ENCODE measurements at regions not wholly inside any gene's neighbourhood (a gene's known extent, or its start where the extent isn't known, plus 50 kb on each side); places are given as distances from the start of the nearest gene placed in this dataset.
"Not testable (repeated sequence)": the region's sequence is repeated elsewhere in the genome, so short reads cannot be mapped to it uniquely, and the experiment has no call there.

DNA sequence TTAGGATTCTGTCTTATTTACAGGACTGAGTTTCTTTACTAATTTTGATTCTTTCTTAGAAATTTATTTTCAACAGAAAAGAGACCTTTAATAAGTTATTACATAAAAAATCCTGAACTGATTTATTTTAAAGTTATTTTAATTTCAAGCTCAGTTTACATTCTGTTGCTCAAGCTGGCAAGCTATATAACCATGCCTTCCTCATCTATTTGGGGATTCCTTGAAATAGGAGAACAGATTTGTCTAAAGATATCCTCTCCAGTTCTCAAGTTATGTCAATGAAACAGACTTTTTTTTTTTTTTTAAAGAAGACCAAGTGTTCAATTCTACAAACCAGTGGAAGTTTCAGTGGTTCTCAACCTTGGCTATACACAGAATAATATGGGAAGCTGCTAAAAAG lies 103.3 kb upstream of the TRHDE start:
- DNase-seq = no peak

DNA sequence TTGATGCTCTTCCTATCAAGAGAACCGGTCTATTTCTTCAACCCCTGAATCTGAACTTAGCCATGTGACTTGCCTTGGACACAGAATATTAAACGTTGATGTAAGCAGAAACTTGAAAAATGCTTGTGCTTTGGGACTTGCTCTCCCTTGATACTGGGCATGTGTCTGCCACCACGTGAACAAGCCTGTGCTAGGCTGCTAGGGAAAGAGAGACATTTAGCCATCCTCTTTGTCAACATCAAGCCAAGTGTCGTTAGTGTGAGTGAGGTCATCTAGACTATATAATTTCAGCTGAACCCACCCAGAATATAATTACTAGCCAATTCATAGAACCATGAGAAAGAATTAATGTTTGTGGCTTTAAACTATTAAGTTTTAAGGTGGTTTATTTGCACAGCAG lies 98.2 kb upstream of the TRHDE start:
- no peak for DNase-seq

DNA sequence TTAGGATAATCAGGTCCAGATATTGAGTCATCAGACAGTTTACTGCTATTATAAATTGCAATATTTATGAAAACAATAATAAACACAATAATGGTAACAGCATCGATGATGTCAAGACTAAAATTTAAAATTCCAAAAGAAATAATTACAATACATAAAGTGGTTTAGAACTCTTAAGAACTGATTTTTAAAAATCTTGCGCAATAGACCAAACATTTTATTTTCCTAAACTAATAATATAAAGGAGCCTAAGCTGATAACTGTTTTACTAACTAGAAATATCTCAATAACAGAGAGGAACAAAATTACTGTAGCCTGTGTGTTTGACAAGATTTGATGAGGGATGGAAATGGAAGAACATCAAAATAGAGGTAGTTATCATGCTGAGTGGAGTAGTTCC lies 93.9 kb upstream of the TRHDE start:
- no peak for DNase-seq

DNA sequence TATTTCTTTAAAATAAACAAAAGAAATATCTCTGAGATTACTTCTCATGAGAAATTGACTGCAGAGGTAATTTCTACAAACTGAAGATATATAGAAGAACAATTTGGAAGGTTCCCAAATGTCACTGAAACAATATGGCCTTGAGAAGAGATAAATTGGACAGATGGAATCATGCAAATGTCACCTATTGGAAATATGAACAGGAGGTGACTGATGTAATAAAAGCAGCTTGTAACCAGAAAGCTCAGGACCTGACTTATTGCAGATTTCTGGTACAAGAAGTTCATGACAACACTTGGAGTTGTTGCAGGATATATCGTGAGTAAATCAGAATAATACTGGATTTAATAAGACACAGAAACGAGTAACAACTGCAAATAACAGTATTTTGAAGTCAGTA lies 93.3 kb upstream of the TRHDE start:
- peak; percentile 39 for DNase-seq

DNA sequence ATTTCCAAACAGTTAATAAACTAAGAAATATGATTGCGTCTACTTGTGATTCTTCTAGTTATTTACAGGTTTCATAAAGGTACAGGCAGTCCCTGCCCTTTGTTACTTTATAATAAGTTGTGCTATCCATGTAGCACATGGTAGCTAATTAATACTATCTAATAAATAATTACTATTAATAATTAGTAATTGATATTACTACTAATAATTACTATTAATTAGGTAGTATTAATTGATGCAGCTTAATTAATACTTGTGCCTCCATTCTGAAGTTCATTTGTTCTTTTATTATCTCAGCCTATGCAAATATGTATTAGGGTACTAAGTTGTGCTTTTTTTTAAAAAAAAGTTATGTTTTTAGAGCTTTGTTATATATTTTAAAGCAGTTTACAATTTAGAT lies 92.3 kb upstream of the TRHDE start:
- no peak for DNase-seq

DNA sequence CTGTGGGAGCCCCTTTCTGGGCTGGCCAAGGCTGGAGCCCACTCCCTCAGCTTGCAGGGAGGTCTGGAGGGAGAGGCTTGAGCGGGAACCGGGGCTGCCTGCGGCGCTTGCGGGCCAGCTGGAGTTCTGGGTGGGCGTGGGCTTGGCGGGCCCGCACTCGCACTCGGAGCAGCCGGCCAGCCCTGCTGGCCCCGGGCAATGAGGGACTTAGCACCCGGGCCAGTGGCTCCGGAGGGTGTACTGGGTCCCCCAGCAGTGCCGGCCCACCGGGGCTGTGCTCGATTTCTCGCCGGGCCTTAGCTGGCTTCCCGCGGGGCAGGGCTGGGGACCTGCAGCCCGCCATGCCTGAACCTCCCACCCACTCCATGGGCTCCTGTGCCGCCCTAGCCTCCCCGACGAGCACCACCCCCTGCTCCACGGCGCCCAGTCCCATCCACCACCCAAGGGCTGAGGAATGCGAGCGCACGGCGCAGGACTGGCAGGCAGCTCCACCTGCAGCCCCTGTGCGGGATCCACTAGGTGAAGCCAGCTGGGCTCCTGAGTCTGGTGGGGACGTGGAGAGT lies 87.1 kb upstream of the TRHDE start:
- not testable (repeated sequence) for DNase-seq

DNA sequence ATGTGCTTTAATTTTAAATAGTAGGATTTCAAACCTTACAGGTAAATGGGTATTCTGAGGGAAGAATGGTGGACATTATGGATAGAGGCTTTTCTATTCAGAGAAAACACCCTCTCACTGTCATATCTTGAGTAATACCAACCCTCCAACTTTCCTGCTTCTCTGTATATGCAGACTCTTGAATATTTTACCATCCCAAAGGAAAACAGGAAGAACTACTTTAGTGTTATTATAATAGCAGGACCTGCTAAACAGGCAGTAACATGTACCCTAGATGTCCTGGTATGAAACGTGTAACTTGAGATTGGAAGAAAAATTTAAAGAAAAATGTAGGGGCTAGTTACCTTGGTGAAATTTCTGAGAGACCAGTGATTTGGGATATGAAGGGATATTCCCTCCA lies 82.9 kb upstream of the TRHDE start:
- DNase-seq = no peak

DNA sequence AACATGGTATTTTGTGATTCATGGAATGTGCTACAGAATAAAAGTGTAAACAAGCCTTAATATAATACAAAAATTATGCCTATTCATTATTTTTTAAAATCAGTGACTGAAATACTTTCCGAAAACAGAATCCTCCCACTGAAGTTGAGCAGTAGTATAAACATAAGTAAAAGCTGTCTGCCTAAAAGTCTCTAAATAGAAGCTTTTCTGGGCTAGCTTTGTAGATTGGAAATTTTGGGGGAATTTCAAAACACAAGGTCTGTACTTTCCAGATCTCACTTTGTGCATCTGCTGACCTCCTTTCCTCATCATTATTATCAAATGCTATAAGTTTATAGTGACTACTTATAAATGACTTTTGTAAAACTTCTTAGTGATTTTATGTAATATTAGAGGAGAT lies 80.4 kb upstream of the TRHDE start:
- no peak for DNase-seq

DNA sequence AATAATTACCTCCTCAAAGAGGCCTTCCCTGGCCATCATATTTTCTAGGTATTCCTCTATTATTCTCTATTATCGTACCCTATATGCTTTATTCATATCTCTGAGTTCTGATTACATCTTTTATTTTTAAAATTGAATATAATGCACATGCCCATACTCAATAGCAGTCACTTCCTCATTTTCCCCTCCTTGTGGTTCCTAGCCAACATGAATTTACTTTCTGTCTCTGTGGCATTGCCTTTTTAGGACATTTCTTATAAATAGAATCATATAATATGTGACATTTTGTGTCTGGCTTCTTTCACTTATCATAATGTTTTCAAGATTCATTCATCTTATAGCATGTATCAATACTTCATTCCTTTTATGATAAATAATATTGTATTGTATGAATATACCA lies 74.4 kb upstream of the TRHDE start:
- no peak for DNase-seq

DNA sequence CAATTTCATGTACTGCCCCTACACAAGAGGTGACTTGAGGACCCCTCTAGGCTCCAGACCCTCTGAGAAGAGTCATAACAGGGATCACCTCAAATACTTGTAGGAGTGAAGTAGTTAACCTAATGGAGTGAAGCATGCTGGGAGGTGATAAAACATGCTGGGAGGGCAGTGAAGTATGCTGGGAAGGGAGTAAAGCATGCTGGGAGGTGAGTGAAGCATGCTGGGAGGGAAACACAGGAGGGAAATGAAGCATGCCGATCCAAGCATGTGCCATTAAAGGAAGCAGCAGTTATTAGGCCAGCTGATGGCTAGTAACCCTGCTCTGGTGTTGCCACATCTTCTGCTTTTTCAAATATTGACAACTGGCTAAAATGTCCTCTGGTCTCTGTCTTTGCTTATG lies 70.7 kb upstream of the TRHDE start:
- DNase-seq = no peak

DNA sequence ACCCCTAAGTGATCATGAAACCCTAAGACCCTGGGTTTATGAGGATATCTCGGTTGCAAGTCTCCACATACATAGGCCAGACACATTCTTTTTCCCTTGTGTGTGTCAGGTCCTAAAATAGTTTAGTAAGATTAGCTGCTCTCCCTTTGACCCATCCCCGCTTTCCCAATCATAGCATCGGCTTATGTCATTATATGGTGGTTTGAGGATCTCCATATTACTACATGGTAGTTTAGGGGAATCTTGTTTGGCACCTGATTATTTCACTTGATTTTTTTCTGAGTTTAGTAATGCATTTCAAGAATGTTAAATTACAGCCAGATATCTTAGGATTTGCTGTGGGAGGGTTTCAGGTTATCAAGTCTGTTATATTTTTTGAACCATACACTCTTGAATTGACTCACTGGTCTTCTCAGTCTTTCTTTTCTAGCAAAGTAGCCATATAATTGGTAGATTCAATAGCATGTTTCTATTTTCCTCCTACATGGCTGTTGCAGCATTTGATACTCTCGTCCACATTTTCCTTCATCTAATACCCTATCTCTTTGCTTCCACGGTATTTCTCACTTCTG lies 68.3 kb upstream of the TRHDE start:
- DNase-seq = no peak

DNA sequence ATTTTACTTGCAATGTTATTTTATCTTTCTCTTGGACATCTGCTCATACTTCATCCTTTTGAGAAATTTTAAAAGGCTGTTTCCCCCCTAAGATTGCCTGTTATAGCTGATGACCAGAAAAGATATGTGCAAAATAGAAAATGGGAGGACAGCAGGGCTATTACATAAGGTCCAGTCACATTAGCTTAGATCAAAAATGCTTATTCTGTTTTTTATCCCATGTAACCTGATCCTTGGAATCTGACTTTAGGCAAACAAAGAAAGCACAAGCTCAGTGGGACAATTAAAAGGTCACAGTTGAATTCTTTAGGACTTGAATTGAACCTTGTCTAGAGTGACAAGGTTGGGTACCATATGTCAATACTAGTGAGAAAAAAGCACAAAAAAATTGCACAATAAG lies 65.1 kb upstream of the TRHDE start:
- peak; percentile 78 for DNase-seq

DNA sequence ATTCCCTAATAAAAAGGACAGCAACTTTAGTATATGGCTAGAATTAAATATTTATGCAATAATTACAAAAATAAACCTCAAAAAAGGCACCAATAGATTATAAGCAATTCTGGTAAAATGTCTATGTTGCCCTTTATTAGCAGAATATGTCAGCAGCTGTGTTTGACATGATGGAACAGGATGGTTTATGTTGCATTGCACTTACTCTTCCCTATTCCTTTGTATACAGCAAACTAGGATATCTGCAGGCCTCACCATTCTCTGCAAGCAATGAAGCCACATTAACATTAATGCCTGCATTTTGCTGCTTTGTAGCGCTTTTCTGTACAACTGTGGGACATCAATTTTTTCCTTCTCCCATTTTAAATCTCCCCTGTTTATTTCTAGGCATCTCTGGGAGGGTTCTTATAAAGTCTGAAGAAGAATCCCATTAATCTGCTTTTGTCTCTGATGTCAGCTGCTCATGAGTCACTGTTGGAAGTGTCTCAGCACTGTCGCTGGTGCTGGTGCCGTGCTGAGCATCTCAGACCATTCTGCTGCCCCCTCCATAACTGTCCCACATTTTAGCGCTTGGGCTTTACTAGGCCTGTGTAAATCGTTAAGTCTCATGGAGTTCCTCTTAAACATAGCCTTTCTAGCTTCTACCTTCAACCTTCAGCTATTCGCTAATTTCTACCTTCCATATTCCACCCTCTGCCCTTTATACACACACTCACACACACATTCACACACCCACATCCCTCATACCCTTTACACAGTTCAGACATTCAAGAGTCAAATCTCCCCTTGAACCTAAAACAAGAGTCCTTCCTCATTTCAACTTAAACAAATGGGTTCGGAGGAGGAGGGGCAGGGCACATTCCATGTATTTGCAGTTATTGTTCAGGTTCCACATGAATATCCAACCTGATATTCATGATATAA lies 64.4 kb upstream of the TRHDE start:
- DNase-seq = peak; percentile 28

DNA sequence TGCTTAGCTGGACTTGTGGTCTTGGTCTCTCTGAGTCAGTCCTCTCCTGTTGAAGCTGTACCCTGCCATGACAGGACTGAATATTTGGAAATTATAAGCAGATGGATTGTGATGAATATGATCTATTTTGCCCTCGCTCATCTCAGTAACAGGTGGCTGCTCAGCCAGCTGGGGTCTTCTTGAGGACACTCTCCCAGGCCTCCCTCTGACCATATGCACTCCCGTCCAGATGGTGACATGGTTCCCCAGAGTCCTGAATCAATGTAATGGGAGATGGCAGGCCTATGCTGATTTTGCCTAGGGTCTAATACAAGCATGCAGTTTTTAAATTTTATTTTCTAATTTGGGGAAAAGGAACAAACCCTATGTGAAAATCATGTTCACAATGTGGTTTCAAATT lies 63.1 kb upstream of the TRHDE start:
- peak; percentile 80 for DNase-seq

DNA sequence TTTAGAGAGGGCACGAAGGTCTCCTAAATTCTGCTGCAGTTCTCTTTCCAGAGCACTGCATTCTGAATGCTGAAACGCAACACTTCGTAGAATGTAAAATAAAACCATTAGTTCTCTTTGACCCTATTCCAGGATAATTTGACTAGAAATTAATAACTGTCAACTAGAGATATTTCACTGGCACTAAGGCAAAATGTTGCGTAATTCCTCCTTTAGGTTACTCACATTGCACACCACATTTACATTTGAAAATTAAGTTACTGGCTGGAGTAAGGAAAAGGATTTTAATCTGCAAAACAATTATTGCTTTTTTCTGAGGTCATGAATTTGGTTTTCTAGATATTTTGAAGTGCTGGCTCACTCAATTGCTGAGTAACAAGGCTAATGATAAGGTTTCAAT lies 58.0 kb upstream of the TRHDE start:
- DNase-seq = no peak

DNA sequence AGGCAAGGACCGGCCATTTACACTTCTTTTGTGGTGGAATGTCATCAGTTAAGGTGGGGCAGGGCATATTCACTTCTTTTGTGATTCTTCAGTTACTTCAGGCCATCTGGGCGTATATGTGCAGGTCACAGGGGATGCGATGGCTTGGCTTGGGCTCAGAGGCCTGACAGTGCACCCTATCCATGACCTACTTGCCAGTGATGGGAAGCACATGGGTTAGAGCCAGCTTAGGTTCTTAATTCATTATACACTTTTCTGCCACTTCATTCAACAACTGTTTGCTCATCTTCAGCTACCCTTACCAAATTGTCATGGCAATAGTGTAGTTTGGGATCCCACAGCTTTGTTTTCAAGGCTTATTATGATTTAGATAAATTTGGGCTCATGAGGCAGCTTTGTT lies 56.9 kb upstream of the TRHDE start:
- DNase-seq = not testable (repeated sequence)

DNA sequence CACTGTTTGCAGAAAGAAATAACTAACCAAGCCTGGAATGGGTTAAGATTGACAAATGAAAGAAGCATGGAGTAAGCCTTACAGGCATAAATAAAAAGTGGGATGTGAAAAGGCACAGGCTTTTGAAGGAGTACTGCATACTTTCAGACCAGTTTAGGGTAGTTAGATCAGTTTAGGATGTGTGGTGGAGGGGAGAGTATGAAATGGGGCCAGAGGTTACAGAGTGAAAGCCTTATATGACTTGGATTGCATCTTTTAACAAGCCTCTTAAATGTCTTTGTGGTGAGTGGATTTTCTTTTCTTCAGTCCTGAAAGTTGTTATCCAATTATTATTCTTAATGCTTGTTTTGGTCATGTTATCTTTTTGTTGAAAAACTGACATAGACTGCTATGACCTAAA lies 52.2 kb upstream of the TRHDE start:
- DNase-seq = no peak
